Esophagus muscularis mucosa (tissue), 4 donors: ENCODE measurements at regions not wholly inside any gene's neighbourhood (a gene's known extent, or its start where the extent isn't known, plus 50 kb on each side); places are given as distances from the start of the nearest gene placed in this dataset.
A peak's percentile ranks its signal among the peaks of the same experiment; 100 is the strongest.

ENCODE experiments used
- DNase-seq: peaks from one replicate; pipeline ENCODE4 v3.0.0-alpha.2; 2017; ENCODE audit errors: extremely low spot score
- H3K27ac ChIP-seq, 4 donors: fragments of 200-600 bp; sonication (generic); replicated peaks in 1 of 4; 1 replicate in 3 of 4; 2 replicates in 1 of 4; pipeline ENCODE4 v1.5.1; 2016 to 2019; ENCODE audit warnings: mild to moderate bottlenecking in 1 of 4
- H3K27me3 ChIP-seq, 4 donors: fragments of 200-600 bp; sonication (generic); one replicate each; pipeline versions ENCODE4 v1.5.1 to v1.6.0; 2016 to 2019
- H3K36me3 ChIP-seq, 4 donors: fragments of 200-600 bp; sonication (generic); one replicate each; pipeline ENCODE4 v1.5.1; 2016 to 2019
- H3K4me1 ChIP-seq, 4 donors: fragments of 200-600 bp; sonication (generic); one replicate each; pipeline ENCODE4 v1.5.1; 2016 to 2019
- H3K4me3 ChIP-seq, 4 donors: fragments of 200-600 bp; sonication (generic); 1 replicate in 2 of 4; 2 replicates in 2 of 4; pipeline ENCODE4 v1.5.1; 2016 to 2019; ENCODE audit warnings: mild to moderate bottlenecking in 4 of 4, moderate library complexity in 1 of 4
- H3K9me3 ChIP-seq, 4 donors: fragments of 200-600 bp; sonication (generic); 1 replicate in 3 of 4; 2 replicates in 1 of 4; pipeline ENCODE4 v1.5.1; 2016 to 2019
- EP300 ChIP-seq: sonication (generic); formaldehyde crosslinking; IDR thresholded peaks from one replicate; pipeline ENCODE4 v1.6.1; 2017; ENCODE audit warnings: antibody characterized with exemption
- POLR2A ChIP-seq: fragments of 450-650 bp; IDR thresholded peaks from one replicate; pipeline ENCODE4 v1.6.1; 2017; ENCODE audit warnings: antibody characterized with exemption, moderate library complexity, mild to moderate bottlenecking, low read depth
- POLR2AphosphoS5 ChIP-seq, 2 donors: sonication (generic); formaldehyde crosslinking; IDR thresholded peaks; one replicate each; pipeline ENCODE4 v1.6.1; 2017; ENCODE audit warnings: antibody characterized with exemption in 2 of 2
- WGBS: methylation state at CpG from one replicate; pipeline ENCODE4 v1.1.5; 2018; 5-methylcytosine and 5-hydroxymethylcytosine counted together
- intact Hi-C: fragments of 100-400 bp; cut with DNase I; formaldehyde crosslinking; loops from one replicate; pipeline ENCODE4 v1.15.1; 2023
- TF ChIP-seq, protein P1 (sequence below), 3 experiments: fragments of 200-600 bp in 2 of 3; fragments of 450-650 bp in 1 of 3; sonication (generic) in 2 of 3; IDR thresholded peaks; one replicate each; pipeline ENCODE4 v1.5.1; 2017 to 2019; ENCODE audit warnings: antibody characterized with exemption in 3 of 3, mild to moderate bottlenecking in 2 of 3, moderate library complexity in 1 of 3

DNA sequence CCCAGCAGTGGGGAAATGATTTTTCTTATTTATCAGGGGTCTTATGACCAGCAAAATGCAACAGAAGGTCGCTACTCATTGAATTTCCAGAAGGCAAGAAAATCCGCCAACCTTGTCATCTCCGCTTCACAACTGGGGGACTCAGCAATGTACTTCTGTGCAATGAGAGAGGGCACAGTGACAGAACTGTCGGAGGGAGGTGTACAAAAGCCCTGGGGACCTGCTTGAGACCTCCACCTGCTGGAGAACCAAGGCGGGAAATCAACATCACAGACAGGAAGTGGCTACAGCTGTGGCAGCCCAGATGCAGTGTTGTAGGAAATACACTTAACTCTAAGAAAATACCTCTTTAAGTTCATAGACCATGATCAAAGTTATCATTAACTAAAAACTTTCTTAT lies 250.9 kb upstream of the OR4E1 start:
- TF ChIP-seq EP300: no peak
- no peak for TF ChIP-seq POLR2AphosphoS5 (IDR thresholded peaks at IDR 0.05)
- TF ChIP-seq, protein P1, sequence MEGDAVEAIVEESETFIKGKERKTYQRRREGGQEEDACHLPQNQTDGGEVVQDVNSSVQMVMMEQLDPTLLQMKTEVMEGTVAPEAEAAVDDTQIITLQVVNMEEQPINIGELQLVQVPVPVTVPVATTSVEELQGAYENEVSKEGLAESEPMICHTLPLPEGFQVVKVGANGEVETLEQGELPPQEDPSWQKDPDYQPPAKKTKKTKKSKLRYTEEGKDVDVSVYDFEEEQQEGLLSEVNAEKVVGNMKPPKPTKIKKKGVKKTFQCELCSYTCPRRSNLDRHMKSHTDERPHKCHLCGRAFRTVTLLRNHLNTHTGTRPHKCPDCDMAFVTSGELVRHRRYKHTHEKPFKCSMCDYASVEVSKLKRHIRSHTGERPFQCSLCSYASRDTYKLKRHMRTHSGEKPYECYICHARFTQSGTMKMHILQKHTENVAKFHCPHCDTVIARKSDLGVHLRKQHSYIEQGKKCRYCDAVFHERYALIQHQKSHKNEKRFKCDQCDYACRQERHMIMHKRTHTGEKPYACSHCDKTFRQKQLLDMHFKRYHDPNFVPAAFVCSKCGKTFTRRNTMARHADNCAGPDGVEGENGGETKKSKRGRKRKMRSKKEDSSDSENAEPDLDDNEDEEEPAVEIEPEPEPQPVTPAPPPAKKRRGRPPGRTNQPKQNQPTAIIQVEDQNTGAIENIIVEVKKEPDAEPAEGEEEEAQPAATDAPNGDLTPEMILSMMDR (IDR thresholded peaks at IDR 0.05): no peak
- TF ChIP-seq POLR2A: no peak
- intact Hi-C loops: no loop called here

GRCh38 chr14:21923820-21924219 lies 250.2 kb upstream of the OR4E1 start:
- H3K9me3 ChIP-seq: no peaks in the 10 kb centered on the region
- no peak overlapping the region for H3K27ac ChIP-seq
- H3K4me1 ChIP-seq: no peaks in the 10 kb centered on the region
- H3K36me3 ChIP-seq: no peaks in the 10 kb centered on the region
- no peak for DNase-seq
- no peak overlapping the region for H3K4me3 ChIP-seq
- H3K27me3 ChIP-seq: no peaks in the 10 kb centered on the region
- TF ChIP-seq POLR2AphosphoS5 (IDR thresholded peaks at IDR 0.05) (no peak), EP300 (no peak), POLR2A (no peak)
- TF ChIP-seq, protein P1 (IDR thresholded peaks at IDR 0.05): no peak
- intact Hi-C loops: no loop called here

More for the DNA sequence above, 250.9 kb upstream of the OR4E1 start:
- H3K27ac ChIP-seq: no peak overlapping the region
- no peaks in the 10 kb centered on the region for H3K9me3 ChIP-seq
- H3K36me3 ChIP-seq: no peaks in the 10 kb centered on the region
- no peaks in the 10 kb centered on the region for H3K27me3 ChIP-seq
- H3K4me3 ChIP-seq: no peak overlapping the region
- WGBS: 59% methylated on average over 5 of the region's 5 CpGs
- no peak for DNase-seq
- H3K4me1 ChIP-seq: no peaks in the 10 kb centered on the region

DNA sequence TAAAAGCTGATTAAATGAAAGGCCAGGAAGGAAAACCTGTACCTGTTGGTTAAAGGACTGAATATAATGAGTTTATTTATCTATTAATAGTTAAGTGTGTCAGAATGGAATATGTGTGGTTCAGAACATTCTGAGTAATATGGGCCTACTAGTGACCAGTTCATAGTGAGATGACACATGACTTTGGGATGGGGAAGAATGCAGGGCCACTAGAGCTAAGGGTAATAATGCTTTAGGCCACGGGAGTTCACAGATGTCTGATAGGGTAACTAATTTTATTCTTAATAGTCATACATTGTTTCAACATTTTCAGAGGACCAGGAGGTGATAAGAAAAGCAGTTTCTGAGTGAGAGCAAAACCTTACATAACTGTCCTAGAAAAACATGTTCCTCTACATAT lies 247.8 kb upstream of the OR4E1 start:
- H3K4me3 ChIP-seq: no peak overlapping the region
- H3K27ac ChIP-seq: no peak overlapping the region
- intact Hi-C loops: no loop called here
- no peaks in the 10 kb centered on the region for H3K27me3 ChIP-seq
- no peaks in the 10 kb centered on the region for H3K9me3 ChIP-seq
- no peaks in the 10 kb centered on the region for H3K4me1 ChIP-seq
- 88% methylated on average over 1 of the region's 1 CpG for WGBS
- no peak for DNase-seq
- H3K36me3 ChIP-seq: no peaks in the 10 kb centered on the region
- TF ChIP-seq EP300 (no peak), POLR2A (no peak), POLR2AphosphoS5 (IDR thresholded peaks at IDR 0.05) (no peak)
- TF ChIP-seq, protein P1 (IDR thresholded peaks at IDR 0.05): no peak

- WGBS: 17% methylated on average over 4 of the region's 4 CpGs
These were observed 244.2 kb upstream of the OR4E1 start for GRCh38 chr14:21917699-21918436.

More at GRCh38 chr14:21917699-21918436, 244.2 kb upstream of the OR4E1 start:
- peak overlapping the region; percentile 19 to 36 (median 24) for H3K4me3 ChIP-seq
- H3K4me1 ChIP-seq: no peaks in the 10 kb centered on the region
- H3K27me3 ChIP-seq: no peaks in the 10 kb centered on the region
- H3K36me3 ChIP-seq: no peaks in the 10 kb centered on the region
- intact Hi-C loops: no loop called here
- H3K9me3 ChIP-seq: no peaks in the 10 kb centered on the region
- TF ChIP-seq POLR2AphosphoS5 (IDR thresholded peaks at IDR 0.05): no peak
- TF ChIP-seq, protein P1 (IDR thresholded peaks at IDR 0.05): peak; percentile 34 to 64 (median 54)
- no peak for TF ChIP-seq EP300
- no peak for TF ChIP-seq POLR2A
- no peak for DNase-seq
- no peak overlapping the region for H3K27ac ChIP-seq
